ENCODE measurements at regions not wholly inside any gene's neighbourhood (a gene's known extent, or its start where the extent isn't known, plus 50 kb on each side); places are given as distances from the start of the nearest gene placed in this dataset.

GRCh38 chr13:47480121-47480520 lies 521.0 kb downstream of the SUCLA2 start:
- TF ChIP-seq CTCF (IDR thresholded peaks at IDR 0.05; ENCODE audit: insufficient read depth, low read depth, low read length) = no peak
- no peak for TF ChIP-seq EZH2 (IDR thresholded peaks at IDR 0.05; ENCODE audit: insufficient read depth, low read length)

All from astrocyte (in vitro differentiated cells and primary cell).